PFSK-1 (cell line): ENCODE measurements at regions not wholly inside any gene's neighbourhood (a gene's known extent, or its start where the extent isn't known, plus 50 kb on each side); places are given as distances from the start of the nearest gene placed in this dataset.

Source experiments
- FOXP2 ChIP-seq: optimal IDR thresholded peaks from 2 replicates; pipeline ENCODE3; 2011; ENCODE audit warnings: borderline replicate concordance, control low read depth, inconsistent platforms; ENCODE audit not compliant: insufficient read depth; ENCODE audit errors: extremely low read length, extremely low read depth
- POLR2AphosphoS5 ChIP-seq: IDR thresholded peaks from 2 replicates; pipeline ENCODE4 v1.6.1; 2012; ENCODE audit warnings: low read depth, mild to moderate bottlenecking, control low read depth, low read length, moderate library complexity
- REST ChIP-seq, 2 experiments: IDR thresholded peaks; 2 replicates each; pipeline versions ENCODE4 v1.6.1 to v1.8.0; 2011 to 2012; ENCODE audit warnings: low read depth in 2 of 2, low read length in 2 of 2, control low read depth in 1 of 2, inconsistent platforms in 1 of 2, mild to moderate bottlenecking in 1 of 2, moderate library complexity in 1 of 2; ENCODE audit not compliant: insufficient read depth in 1 of 2
- SIN3A ChIP-seq: IDR thresholded peaks from 2 replicates; pipeline ENCODE4 v1.6.1; 2012; ENCODE audit warnings: mild to moderate bottlenecking, low read length, moderate library complexity, borderline replicate concordance; ENCODE audit not compliant: insufficient read depth
- TAF1 ChIP-seq: IDR thresholded peaks from 2 replicates; pipeline ENCODE4 v1.6.1; 2012; ENCODE audit warnings: low read length, control low read depth, borderline replicate concordance; ENCODE audit not compliant: insufficient read depth

DNA sequence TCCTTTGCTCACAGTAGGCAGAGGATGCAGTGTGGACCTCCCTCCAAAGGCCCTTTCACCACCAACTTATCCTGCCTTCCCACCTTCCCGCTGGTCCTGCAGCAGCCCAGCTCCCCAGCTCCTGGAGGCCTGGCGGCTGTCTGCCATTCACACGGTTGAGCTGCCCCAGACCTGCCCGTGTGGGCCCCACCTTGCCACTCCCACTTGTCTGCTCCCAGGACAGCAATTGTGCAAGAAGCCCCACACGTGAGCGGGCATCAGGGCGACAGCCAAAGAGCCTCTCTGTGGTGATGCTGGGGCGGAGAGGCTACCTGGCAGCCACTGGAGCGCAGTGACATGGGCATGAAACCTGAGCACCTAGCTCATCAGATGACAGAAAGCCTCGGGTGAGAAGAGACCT, 248.6 kb upstream of the MAF start:
- no peak for TF ChIP-seq POLR2AphosphoS5
- no peak for TF ChIP-seq REST (IDR thresholded peaks at IDR 0.05; ENCODE audit: insufficient read depth in 1 of 2, low read depth in 2 of 2, low read length in 2 of 2)
- no peak for TF ChIP-seq TAF1
- no peak for TF ChIP-seq SIN3A
- TF ChIP-seq FOXP2, result no peak
